NCI-H524 (cell line): ENCODE measurements at regions not wholly inside any gene's neighbourhood (a gene's known extent, or its start where the extent isn't known, plus 50 kb on each side); places are given as distances from the start of the nearest gene placed in this dataset.
"Not testable (repeated sequence)": the region's sequence is repeated elsewhere in the genome, so short reads cannot be mapped to it uniquely, and the experiment has no call there.

Source experiments
- DNase-seq, 2 experiments: peaks; one replicate each; lab custom pipeline; 2025; lab: John Stamatoyannopoulos, UW

DNA sequence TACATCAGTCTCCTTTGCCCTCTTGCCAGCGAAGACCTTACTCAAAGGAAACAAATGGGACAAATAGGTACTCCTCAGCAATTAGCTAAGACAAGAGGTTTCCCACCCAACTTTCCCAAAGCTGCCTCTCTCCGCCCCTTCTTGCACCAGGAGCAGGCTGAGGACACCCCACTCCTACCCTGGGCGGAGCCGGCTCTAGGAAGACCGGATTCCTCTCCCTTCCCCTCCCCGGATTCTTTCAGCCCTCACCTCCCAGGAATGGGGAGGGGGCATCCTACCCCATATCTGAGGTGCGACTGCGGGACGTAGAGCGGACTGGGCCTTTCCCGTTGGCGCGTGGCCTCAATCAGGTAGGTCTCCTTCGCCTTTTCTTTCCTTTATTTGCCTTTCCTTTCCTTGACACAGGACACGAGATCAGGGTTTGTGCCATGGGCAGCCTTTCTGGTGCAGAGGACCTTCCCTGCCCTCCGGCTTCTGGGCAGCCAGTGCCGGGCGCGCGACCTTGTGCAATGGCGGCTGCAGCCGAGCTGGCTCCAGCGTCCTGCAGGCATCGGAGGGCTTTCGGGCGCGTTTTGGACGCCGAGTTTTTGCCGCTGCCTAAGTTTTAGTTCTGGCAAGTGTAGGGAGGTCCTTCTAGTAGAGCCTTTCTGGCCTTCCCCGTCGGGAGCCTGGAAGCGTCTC, 279.9 kb downstream of the PLS3 start:
- DNase-seq: not testable (repeated sequence)

DNA sequence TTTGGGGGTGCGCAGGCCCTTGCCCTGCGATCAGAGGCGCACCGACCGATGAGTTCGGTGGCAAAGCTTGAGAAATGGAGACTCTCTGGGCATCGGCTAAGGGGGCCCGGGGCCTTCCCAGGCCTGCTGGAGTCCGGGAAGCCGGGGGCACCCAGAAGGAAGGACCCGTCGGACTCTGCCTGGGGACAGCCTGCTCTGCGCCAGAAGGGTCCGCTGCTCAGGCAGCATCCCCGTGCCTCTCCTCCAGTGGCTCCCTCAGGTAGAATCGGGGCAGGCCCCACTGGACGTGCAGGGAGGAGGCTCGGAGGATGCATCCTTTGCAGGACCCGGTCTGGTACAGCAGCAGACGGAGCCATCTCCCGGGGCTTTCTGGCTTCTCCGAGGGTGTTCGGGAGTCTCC, 290.0 kb downstream of the PLS3 start:
- not testable (repeated sequence) for DNase-seq

DNA sequence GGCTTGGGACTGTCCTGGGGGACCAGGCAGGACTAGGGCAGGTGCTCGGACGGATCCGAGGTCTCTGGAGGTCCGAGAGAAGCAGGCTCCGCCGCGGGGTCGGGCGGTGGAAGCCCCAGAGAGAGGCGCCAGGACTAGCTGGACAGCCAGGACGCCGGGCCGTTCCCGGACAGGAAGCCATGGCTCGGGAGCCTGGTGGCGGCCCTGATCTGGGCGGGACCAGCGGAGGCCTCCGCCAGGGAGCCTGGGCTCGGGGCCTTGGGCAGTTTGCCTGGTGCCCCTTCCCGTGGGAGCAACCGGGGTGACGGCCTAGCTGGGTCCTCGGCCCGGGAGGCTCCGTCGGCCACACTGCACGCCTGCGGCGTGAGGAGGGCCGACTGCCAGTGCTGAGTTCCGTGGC, 292.3 kb downstream of the PLS3 start:
- DNase-seq: not testable (repeated sequence)

DNA sequence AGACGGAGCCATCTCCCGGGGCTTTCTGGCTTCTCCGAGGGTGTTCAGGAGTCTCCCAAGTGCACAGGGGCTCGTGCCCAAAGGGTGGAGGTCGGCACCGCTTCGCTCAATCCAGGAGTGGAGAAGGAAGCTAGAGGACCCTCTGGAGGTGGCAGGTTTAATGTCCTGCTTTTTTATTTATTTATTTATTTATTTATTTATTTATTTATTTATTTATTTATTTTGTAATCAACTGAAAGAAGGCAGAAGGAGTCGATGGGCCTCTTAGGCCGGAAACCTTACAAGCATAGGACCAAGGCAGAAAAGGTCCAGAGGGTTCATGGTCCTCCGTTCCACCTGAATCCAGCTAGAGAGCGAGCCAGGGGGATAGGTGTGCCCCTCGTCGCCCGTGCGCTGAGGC, 289.4 kb upstream of the AGTR2 start:
- DNase-seq: not testable (repeated sequence)

DNA sequence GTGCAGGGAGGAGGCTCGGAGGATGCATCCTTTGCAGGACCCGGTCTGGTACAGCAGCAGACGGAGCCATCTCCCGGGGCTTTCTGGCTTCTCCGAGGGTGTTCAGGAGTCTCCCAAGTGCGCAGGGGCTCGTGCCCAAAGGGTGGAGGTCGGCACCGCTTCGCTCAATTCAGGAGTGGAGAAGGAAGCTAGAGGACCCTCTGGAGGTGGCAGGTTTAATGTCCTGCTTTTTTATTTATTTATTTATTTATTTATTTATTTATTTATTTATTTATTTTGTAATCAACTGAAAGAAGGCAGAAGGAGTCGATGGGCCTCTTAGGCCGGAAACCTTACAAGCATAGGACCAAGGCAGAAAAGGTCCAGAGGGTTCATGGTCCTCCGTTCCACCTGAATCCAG, 286.4 kb upstream of the AGTR2 start:
- DNase-seq: not testable (repeated sequence)

DNA sequence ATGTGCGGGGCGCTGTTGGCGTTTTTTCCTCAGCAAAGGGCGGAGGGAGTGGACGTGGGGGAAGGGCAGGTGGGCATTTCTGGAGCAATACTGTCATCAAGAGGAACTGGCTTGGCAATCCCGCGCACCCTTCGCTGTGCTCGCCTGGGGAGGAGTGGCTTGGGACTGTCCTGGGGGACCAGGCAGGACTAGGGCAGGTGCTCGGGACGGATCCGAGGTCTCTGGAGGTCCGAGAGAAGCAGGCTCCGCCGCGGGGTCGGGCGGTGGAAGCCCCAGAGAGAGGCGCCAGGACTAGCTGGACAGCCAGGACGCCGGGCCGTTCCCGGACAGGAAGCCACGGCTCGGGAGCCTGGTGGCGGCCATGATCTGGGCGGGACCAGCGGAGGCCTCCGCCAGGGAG, 282.5 kb upstream of the AGTR2 start:
- not testable (repeated sequence) for DNase-seq

DNA sequence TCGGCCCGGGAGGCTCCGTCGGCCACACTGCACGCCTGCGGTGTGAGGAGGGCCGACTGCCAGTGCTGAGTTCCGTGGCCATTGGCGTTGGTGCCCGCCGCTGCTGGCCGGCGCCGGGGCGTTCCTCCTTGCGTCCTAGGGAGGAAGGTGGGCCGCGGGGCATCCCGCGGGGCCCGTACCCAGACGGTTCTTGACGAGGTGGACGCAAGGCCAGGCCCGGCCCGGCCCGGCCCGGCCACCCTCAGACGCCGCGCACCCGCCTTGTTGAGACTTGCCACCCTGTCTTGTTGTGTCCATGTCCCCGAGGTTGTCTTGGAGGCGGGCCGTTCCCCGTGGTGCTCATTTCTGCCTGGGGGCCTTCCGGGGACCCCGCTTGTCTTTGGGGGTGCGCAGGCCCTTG, 282.0 kb upstream of the AGTR2 start:
- not testable (repeated sequence) for DNase-seq

DNA sequence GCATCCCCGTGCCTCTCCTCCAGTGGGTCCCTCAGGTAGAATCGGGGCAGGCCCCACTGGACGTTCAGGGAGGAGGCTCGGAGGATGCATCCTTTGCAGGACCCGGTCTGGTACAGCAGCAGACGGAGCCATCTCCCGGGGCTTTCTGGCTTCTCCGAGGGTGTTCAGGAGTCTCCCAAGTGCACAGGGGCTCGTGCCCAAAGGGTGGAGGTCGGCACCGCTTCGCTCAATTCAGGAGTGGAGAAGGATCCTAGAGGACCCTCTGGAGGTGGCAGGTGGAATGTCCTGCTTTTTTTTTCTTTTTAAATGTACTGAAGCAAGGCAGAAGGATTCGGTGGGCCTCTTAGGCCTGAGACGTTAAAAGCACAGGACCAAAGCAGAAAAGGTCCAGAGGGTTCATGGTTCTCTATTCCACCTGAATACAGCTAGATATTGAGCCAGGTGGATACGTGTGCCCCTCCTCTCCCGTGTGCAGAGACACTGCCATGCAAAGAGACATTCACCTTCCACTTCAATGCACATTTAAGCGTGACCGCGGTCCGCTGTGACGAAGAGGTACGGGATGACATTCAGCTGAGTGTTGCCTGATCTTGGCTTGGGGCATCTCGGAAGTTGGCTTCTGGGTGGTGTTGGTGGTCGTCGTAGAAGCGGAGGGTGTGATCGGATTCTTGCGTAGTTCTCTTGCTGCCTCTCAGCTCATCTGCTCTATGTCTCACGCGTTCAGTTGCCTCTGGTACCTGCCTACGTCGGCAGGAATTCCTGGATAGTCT, 281.2 kb upstream of the AGTR2 start:
- no peak for DNase-seq

DNA sequence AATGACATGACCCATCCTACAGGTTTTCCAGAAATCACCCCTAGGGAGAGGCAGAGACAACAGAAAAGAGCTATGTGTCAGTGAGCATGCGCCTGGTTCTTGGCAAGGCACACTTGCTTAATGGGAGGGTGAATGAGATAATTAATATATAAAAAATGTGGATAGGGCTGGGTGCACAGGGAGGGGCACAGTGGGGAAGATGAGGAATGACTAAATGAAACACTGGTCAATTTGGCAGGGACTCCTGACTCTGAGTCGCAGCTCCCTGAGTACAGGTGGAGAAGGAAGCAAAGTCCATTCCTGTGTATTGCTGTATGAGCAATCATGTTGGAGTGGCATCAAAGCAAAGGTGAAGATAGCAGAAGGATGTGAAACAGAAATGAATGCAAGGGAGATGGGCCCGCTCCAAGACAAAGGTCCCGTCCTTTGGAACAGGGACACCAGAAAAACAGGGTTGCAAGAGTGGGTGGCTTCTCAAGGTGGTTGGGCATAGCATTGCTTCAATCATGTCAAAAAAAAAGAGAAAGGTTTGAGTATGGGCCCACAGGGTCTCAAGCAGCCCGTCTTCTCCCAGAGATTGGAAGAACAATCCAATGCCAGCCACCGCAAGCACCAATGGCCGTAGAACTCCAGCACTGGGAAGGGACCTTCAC, 278.4 kb upstream of the AGTR2 start:
- DNase-seq: no peak

DNA sequence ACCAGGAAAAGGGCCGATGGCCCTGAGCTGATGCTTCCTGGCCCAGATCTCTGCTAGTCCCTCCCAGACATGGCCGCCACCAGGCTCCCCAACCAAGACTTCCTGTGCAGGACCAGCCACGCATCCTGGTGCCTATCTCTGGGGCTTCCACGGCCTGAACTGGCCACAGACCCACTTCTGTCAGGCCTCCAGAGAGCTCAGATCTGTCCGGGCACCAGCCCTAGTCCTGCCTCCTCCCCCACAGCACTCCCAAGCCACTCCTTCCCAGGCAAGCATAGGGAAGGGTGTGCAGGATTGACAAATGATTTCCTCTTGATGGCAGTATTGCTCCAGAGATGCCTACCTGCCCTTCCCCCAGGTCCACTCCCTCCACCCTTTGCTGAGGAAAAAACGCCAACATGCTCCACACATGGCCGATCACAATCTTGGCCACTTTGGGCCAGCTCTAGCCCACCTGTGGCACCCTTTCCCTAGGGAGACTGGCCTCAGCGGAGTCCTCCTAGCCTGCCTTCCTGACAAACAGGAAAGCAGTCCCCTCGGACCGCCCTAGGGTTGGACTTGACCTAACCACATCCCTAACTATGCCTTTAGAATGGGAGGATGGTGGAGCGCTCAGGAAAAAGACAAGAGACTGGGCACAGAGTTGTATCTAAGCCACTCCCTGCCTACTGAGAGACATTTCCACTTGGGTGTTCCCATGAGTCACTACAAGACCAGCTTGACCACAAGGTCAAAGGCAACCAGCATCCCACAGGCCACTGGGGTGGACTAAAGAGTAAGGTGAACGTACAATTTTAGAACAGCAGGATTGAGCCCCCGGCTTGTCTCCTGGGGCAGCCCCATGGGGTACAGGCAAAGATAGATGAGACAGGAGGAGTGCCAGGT, 277.5 kb upstream of the AGTR2 start:
- peak; percentile 72 to 92 for DNase-seq

DNA sequence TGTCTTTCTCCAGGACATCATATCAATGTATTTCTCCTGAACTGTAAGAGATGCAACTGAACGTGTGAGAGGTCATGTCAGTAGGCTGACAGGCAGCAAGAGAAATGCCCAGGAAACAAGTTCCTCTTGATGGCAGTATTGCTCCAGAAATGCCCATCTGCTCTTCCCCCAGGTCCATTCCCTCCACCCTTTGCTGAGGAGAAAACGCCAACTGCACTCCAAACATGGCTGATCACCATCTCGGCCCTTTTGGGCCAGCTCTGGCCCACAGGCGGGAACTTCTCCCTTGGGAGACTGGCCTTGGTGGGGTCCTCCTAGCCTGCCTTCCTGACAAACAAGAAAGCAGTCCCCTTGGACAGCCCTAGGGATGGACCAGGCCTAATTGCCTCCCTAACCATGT, 276.5 kb upstream of the AGTR2 start:
- DNase-seq: peak; percentile 71 to 86

DNA sequence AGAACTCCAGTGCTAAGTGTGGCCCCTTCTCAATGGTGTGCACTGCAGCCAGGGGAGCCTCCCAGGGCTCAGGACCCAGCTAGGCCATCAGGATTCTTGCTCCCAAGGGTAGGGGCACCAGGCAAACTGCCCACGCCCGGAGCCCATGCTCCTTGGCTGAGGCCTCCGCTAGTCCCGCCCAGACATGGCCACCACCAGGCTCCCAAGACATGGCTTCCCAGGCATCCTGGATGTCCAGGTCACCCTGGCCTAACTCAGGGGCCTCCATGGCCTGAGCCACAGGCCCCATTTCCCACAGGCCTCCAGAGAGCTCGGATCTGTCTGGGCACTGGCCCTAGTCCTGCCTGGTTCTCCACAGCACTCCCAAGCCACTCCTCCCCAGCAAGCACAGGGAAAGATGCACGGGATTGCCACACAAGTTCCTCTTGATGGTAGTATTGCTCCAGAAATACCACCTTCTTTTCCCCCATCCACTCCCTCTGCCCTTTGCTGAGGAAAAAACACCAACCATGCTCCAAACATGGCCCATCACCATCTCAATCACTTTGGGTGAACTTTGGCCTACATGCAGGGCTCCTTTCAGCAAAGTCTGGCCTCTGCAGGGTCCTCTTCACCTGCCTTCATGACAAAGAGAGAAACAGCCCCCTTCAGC, 274.7 kb upstream of the AGTR2 start:
- DNase-seq: peak in 1 of 2 experiments; percentile 6

DNA sequence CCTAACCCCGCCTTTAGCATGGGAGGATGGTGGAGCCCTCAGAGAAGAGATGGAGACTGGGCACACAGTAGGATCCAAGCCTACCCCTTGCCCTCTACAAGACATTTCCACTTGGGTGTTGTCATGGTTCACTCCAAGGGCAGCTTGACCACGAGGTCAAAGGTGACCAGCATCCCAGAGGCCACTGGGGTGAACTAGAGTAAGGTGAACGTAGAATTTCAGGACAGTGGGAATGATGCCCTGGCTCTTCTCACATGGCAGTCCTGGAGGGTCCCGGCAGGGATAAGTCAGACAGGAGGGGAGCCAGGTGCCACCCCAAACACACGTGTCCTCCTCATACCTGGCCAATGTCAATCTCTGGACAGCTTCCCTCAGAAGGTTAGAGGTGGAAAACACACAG, 274.2 kb upstream of the AGTR2 start:
- DNase-seq: no peak

DNA sequence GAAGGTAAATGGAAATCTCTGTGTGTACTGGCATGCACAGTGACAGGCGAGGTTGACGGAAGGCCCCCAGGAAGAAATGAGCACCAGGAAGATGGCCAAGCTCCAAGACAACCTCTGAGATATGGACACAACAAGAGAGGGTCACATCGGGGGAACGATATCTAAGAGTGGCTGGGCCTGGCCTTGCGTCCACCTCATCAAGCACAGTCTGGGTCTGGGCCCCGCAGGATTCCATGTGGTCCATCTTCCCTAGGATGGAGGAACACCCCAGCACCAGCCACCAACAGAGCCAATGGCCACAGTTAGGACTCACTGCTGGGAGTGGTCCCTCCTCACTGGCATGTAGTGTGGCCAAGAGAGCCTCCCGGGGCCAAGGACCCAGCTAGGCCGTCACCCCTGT, 272.6 kb upstream of the AGTR2 start:
- no peak for DNase-seq

DNA sequence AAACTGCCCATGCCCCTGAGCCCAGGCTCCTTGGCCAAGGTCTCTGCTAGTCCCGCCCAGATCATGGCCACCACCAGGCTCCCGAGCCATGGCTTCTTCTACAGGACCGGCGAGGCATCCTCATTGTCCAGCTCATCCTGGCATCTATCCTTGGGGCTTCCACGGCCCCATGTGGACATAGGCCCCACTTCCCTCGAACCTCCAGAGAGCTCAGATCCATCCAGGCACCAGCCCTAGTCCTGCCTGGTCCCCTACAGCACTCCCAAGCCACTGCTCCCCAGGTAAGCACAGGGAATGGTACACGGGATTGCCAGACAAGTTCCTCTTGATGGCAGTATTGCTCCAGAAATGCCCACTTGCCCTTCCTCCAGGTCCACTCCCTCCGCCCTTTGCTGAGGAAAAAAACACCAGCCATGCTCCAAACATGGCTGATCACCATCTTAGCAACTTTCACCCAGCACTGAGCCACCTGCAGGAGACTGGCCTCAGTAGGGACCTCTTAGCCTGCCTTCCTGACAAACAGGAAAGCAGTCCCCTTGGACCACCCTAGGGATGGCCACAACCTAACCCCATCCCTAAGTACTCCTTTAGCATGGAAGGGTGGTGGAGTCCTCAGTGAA, 272.1 kb upstream of the AGTR2 start:
- DNase-seq: peak; percentile 71 to 90

DNA sequence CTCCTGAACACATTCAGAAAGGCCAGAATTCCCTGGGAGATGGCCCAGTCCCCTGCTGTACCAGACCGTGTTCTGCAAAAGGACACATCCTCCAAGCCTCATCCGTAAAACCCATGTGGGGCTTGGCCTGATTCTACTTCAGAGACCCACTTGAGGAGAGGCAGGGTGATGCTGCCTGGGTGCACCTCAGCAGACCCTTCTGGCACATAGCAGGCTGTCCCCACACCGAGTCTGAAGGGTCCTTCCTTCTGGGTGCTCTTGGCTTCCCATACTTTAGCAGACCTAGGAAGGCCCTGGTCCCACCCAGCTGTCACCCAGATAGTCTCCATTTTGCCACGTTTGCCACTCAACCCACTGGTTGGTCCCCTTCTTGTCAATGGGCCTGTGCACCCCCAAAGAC, 270.1 kb upstream of the AGTR2 start:
- DNase-seq: no peak

DNA sequence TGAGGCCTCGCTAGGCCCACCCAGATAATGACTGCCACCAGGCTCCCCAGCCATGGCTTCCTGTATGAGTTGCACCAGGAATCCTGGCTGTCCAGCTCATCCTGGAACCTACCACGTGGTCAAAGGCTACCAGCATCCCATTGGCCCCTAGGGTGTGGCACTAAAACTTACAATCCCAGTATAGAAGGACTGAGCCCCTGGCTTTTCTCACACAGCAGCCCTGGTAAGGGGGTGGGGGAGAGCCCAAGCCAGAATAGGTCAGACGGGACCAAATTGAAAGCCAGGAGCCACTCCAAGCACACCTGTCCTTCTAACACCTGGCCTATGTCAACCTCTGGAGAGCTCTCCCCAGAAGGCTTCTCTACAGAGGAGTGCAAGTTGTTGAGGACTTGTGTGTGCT, 269.3 kb upstream of the AGTR2 start:
- DNase-seq: no peak

DNA sequence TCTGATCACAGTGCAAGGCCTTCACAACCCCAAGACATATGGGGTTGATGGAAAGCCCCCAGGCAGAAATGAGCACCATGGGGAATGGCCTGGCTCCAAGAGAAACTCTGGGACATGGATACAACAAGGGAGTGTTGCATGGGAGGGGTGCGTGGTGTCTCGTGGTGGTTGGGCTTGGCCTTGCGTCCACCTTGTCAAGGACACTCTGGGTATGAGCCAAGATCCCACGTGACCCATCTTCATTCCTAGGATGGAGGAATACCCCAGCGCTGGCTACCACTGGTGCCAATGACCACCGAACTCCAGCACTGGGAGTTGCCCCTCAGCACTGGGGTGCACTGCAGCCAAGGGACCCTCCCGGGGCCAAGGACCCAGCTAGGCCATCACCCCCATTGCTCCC, 267.5 kb upstream of the AGTR2 start:
- DNase-seq: no peak

DNA sequence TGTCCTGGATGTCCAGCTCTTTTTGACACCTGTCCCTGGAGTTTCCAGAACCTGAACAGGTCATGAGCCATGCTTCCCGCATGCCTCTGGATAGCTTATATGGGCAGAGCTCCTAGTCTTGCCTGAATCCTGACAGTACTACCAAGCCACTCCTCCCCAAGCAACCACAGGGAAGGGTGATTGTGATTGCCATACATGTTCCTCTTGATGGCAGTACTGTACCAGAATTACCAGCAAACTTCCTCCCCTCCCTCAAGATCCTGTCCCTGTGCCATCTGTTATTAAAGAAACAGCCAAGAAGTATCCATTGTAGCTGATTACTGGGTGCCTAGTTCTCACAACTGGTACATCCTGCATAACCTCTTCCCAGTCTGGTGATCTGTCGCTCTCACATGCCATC, 264.3 kb upstream of the AGTR2 start:
- DNase-seq: peak; percentile 40 to 65

DNA sequence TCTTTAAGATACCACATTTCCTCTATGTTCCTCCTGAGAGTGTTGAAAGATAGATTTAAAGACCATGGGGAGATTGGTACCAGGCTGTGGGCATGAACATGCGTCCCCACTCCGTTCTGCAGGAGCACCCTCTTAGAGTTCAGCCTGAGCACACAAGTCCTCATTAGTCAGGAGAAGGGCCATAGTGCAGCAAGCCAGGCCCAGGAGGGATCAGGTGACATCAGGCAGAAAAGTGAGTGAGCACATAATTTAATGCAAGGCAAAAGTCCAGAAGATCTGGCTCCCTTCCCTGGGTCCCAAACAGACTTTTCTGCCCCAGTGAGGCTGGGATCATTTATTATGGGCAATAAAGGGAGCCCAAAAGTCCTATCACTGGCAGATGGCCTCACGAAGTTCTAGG, 263.7 kb upstream of the AGTR2 start:
- no peak for DNase-seq

DNA sequence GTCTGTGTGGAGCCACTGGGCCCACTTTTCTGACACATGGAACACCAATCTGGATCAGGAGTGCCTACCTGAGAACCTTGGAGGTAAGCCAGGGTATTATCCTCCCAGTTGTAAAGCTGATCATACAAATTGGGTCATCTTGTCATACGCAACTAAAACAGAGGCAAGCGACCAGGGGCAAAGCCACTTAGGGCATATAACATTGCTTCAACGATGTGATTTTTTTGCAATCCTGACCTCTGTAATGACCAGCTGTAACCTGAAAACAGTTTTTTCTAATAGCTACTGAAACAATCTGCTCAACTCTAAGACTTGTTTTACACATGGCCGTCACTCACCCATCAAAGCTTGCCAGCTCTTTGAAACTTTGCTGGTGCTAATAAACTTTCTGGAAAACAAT, 261.5 kb upstream of the AGTR2 start:
- DNase-seq: no peak
